ENCODE measurements at regions not wholly inside any gene's neighbourhood (a gene's known extent, or its start where the extent isn't known, plus 50 kb on each side); places are given as distances from the start of the nearest gene placed in this dataset.

GRCh38 chr12:92488735-92489134 lies 214.1 kb upstream of the PLEKHG7 start:
- DNase-seq (ENCODE audit: low read depth), result no peak
- H3K4me3 ChIP-seq (ENCODE audit: low read depth, low read length), result no peak overlapping the region
- TF ChIP-seq CTCF (conservative IDR thresholded peaks at IDR 0.05; ENCODE audit: low read depth, low read length), result no peak

- DNase-seq (ENCODE audit: low read depth), result no peak
- no peak overlapping the region for H3K4me3 ChIP-seq (ENCODE audit: low read depth, low read length)
- TF ChIP-seq CTCF (conservative IDR thresholded peaks at IDR 0.05; ENCODE audit: low read depth, low read length), result no peak
These were observed 215.7 kb upstream of the PLEKHG7 start for GRCh38 chr12:92487138-92487485.

GRCh38 chr12:92486443-92487137 lies 216.2 kb upstream of the PLEKHG7 start:
- no peak for TF ChIP-seq CTCF (conservative IDR thresholded peaks at IDR 0.05; ENCODE audit: low read depth, low read length)
- DNase-seq (ENCODE audit: low read depth), result no peak
- H3K4me3 ChIP-seq (ENCODE audit: low read depth, low read length), result no peak overlapping the region

GRCh38 chr12:92485351-92486348 lies 217.1 kb upstream of the PLEKHG7 start:
- no peak for TF ChIP-seq CTCF (conservative IDR thresholded peaks at IDR 0.05; ENCODE audit: low read depth, low read length)
- H3K4me3 ChIP-seq (ENCODE audit: low read depth, low read length), result no peak overlapping the region
- DNase-seq (ENCODE audit: low read depth), result peak; percentile 44

GRCh38 chr12:92482599-92482998 lies 220.2 kb upstream of the PLEKHG7 start:
- no peak for DNase-seq (ENCODE audit: low read depth)
- no peak overlapping the region for H3K4me3 ChIP-seq (ENCODE audit: low read depth, low read length)
- TF ChIP-seq CTCF (conservative IDR thresholded peaks at IDR 0.05; ENCODE audit: low read depth, low read length), result no peak

- TF ChIP-seq CTCF (conservative IDR thresholded peaks at IDR 0.05; ENCODE audit: low read depth, low read length), result no peak
- no peak overlapping the region for H3K4me3 ChIP-seq (ENCODE audit: low read depth, low read length)
- no peak for DNase-seq (ENCODE audit: low read depth)
These were observed 221.7 kb upstream of the PLEKHG7 start for GRCh38 chr12:92481066-92481465.
